K562 (cell line): ENCODE measurements at regions not wholly inside any gene's neighbourhood (a gene's known extent, or its start where the extent isn't known, plus 50 kb on each side); places are given as distances from the start of the nearest gene placed in this dataset.

Experiments used
- ATF2 ChIP-seq: sonication (generic); formaldehyde crosslinking; IDR thresholded peaks from 2 replicates; pipeline ENCODE4 v1.8.1; 2022; ENCODE audit warnings: missing genetic modification reagents
- CTBP1 ChIP-seq: fragments of 450-650 bp; IDR thresholded peaks from 2 replicates; pipeline ENCODE4 v1.6.1; 2016; ENCODE audit warnings: borderline replicate concordance
- CTCF ChIP-seq, 3 experiments: IDR thresholded peaks in 2 of 3; conservative IDR thresholded peaks in 1 of 3; 2 replicates each; pipeline ENCODE4 v1.5.1; 2011 to 2012; ENCODE audit warnings: low read length in 3 of 3, mild to moderate bottlenecking in 3 of 3, control low read depth in 2 of 3, improper control_type of control experiment in 1 of 3, inconsistent platforms in 1 of 3, low read depth in 1 of 3, mixed read lengths in 1 of 3, moderate library complexity in 1 of 3; ENCODE audit not compliant: insufficient read depth in 2 of 3
- CUX1 ChIP-seq: fragments of 200-800 bp; sonication (Bioruptor generic); IDR thresholded peaks from 2 replicates; pipeline ENCODE4 v1.6.1; 2016; ENCODE audit warnings: missing genetic modification characterization, missing compliant biosample characterization
- EP300 ChIP-seq: IDR thresholded peaks from 2 replicates; pipeline ENCODE4 v1.6.1; 2012; ENCODE audit warnings: low read length, improper control_type of control experiment
- GATA2 ChIP-seq: sonication (generic); formaldehyde crosslinking; IDR thresholded peaks from 2 replicates; pipeline ENCODE4 v1.4.0; 2020; ENCODE audit warnings: mild to moderate bottlenecking, missing genetic modification reagents
- JUND ChIP-seq, 2 experiments: IDR thresholded peaks; 2 replicates in 1 of 2; 3 replicates in 1 of 2; pipeline ENCODE4 v1.6.1; 2011; ENCODE audit warnings: borderline replicate concordance in 2 of 2, low read depth in 2 of 2, low read length in 2 of 2, improper control_type of control experiment in 1 of 2, missing biosample characterization in 1 of 2, missing genetic modification characterization in 1 of 2, missing genetic modification reagents in 1 of 2
- KLF13 ChIP-seq: fragments of 450-650 bp; IDR thresholded peaks from 2 replicates; pipeline ENCODE4 v1.6.1; 2016; ENCODE audit warnings: missing genetic modification characterization, low read depth, mild to moderate bottlenecking, missing compliant biosample characterization, moderate library complexity, borderline replicate concordance
- PRPF4 ChIP-seq: fragments of 200-400 bp; formaldehyde crosslinking; IDR thresholded peaks from one replicate; pipeline ENCODE4 v1.6.1; 2017; ENCODE audit warnings: low read length, low read depth, mild to moderate bottlenecking; ENCODE audit not compliant: insufficient read depth, poor library complexity, severe bottlenecking
- PTRF ChIP-seq: fragments of 450-650 bp; IDR thresholded peaks from 2 replicates; pipeline ENCODE4 v1.6.1; 2016; ENCODE audit warnings: mild to moderate bottlenecking, missing genetic modification characterization, missing compliant biosample characterization
- RBM34 ChIP-seq: fragments of 200-400 bp; formaldehyde crosslinking; IDR thresholded peaks from 2 replicates; pipeline ENCODE4 v1.6.1; 2018; ENCODE audit warnings: low read length, borderline replicate concordance; ENCODE audit not compliant: insufficient read depth
- RFX7 ChIP-seq: fragments of 250-450 bp; sonication (Bioruptor Pico); IDR thresholded peaks from 2 replicates; pipeline ENCODE4 v1.5.1; 2021; ENCODE audit warnings: mild to moderate bottlenecking
- SMARCE1 ChIP-seq: fragments of 450-650 bp; IDR thresholded peaks from 2 replicates; pipeline ENCODE4 v1.7.1; 2016; ENCODE audit warnings: mild to moderate bottlenecking
- ZNF24 ChIP-seq: fragments of 450-650 bp; IDR thresholded peaks from 2 replicates; pipeline ENCODE4 v1.6.1; 2016

- no peak for TF ChIP-seq CUX1 (CRISPR knock-in tag)
- TF ChIP-seq CTBP1 = no peak
- TF ChIP-seq ATF2 (CRISPR knock-in tag) = no peak
- TF ChIP-seq GATA2 (CRISPR knock-in tag) = no peak
- TF ChIP-seq PTRF (tag) = no peak
- TF ChIP-seq JUND (IDR thresholded peaks at IDR 0.05; ENCODE audit: borderline replicate concordance, low read depth, low read length) = no peak
- no peak for TF ChIP-seq JUND (tag; IDR thresholded peaks at IDR 0.05; ENCODE audit: borderline replicate concordance, low read depth, low read length)
- TF ChIP-seq KLF13 (tag) = no peak
- TF ChIP-seq RBM34 = no peak
- TF ChIP-seq EP300 = no peak
- no peak for TF ChIP-seq PRPF4
- TF ChIP-seq SMARCE1 = no peak
- TF ChIP-seq RFX7 = no peak
- no peak for TF ChIP-seq ZNF24
- no peak for TF ChIP-seq CTCF (IDR thresholded peaks at IDR 0.05 in 2 of 3, conservative IDR thresholded peaks at IDR 0.05 in 1 of 3; ENCODE audit: insufficient read depth in 2 of 3, low read depth in 1 of 3, low read length in 3 of 3)
Measured at GRCh38 chr10:20485554-20485953, 411.6 kb downstream of the NEBL start (continued).
